ENCODE measurements at regions not wholly inside any gene's neighbourhood (a gene's known extent, or its start where the extent isn't known, plus 50 kb on each side); places are given as distances from the start of the nearest gene placed in this dataset.

- TF ChIP-seq CTCF (conservative IDR thresholded peaks at IDR 0.05; ENCODE audit: low read depth, low read length), result no peak
- no peak for TF ChIP-seq EZH2 (IDR thresholded peaks at IDR 0.05; ENCODE audit: borderline replicate concordance, low read depth, low read length, poor library complexity, severe bottlenecking)
These were observed 402.6 kb upstream of the MEIS1 start for GRCh38 chr2:66032226-66032775.
